Endothelial cell of umbilical vein (primary cell): ENCODE measurements at regions not wholly inside any gene's neighbourhood (a gene's known extent, or its start where the extent isn't known, plus 50 kb on each side); places are given as distances from the start of the nearest gene placed in this dataset.

Source experiments
- BruUV-seq: library from RNA; stranded (reverse); fragments of 400-500 nt; replicated peaks from 2 replicates; lab custom pipeline; 2021; lab: Mats Ljungman, UMichigan
- CTCF ChIA-PET: fragments of 300-600, 350-600 bp; sonication (Branson Sonifier 250); formaldehyde crosslinking; loops from one replicate; lab custom pipeline; 2021; ENCODE audit warnings: antibody characterized with exemption, inconsistent platforms; lab: Charles Lee
- POLR2A ChIA-PET: fragments of 300-600, 350-600 bp; sonication (Branson Sonifier 250); formaldehyde crosslinking; loops from one replicate; lab custom pipeline; 2021; ENCODE audit warnings: antibody characterized with exemption, inconsistent platforms; lab: Charles Lee
- DNase-seq: peaks from one replicate; pipeline ENCODE4 v3.0.0-alpha.2; 2011; ENCODE audit warnings: low read depth, low spot score
- FAIRE-seq: peaks from 2 replicates; lab custom pipeline; 2011; peaks lifted over from hg19 to GRCh38; lab: Jason Lieb, UNC
- H2AFZ ChIP-seq: 2 replicates; pipeline ENCODE4 v1.6.0; 2012; ENCODE audit warnings: low read depth, low read length, control low read depth, inconsistent platforms
- H3K27ac ChIP-seq: 2 replicates; pipeline ENCODE4 v1.5.1; 2011; ENCODE audit warnings: low read depth, mild to moderate bottlenecking, control low read depth, low read length, moderate library complexity; ENCODE audit not compliant: insufficient read depth
- H3K27me3 ChIP-seq, 2 experiments: 2 replicates each; pipeline versions ENCODE4 v1.6.0 to v1.6.1; 2011; ENCODE audit warnings: low read length in 2 of 2, mixed read lengths in 1 of 2; ENCODE audit not compliant: control insufficient read depth in 2 of 2, insufficient read depth in 2 of 2
- H3K36me3 ChIP-seq, 2 experiments: 2 replicates in 1 of 2; 3 replicates in 1 of 2; pipeline ENCODE4 v1.5.1; 2011; ENCODE audit warnings: low read length in 2 of 2, mild to moderate bottlenecking in 1 of 2, moderate library complexity in 1 of 2; ENCODE audit not compliant: control insufficient read depth in 2 of 2, insufficient read depth in 2 of 2; ENCODE audit errors: extremely low read depth in 1 of 2
- H3K4me1 ChIP-seq: 3 replicates; pipeline ENCODE4 v1.5.1; 2011; ENCODE audit warnings: mild to moderate bottlenecking, low read length; ENCODE audit not compliant: control insufficient read depth, insufficient read depth; ENCODE audit errors: extremely low read depth
- H3K4me2 ChIP-seq: 2 replicates; pipeline ENCODE4 v1.6.1; 2011; ENCODE audit warnings: low read length, control low read depth, mixed read lengths; ENCODE audit not compliant: insufficient read depth
- H3K4me3 ChIP-seq, 3 experiments: fragments of 200-600 bp in 1 of 3; sonication (generic), shearing (Covaris generic) in 1 of 3; replicated peaks in 1 of 3; 2 replicates each; pipeline ENCODE4 v1.5.1; 2011 to 2016; ENCODE audit warnings: control low read depth in 3 of 3, low read length in 3 of 3, mild to moderate bottlenecking in 2 of 3, inconsistent platforms in 1 of 3, low read depth in 1 of 3, moderate library complexity in 1 of 3; ENCODE audit not compliant: insufficient read depth in 1 of 3
- H3K79me2 ChIP-seq: 2 replicates; pipeline ENCODE4 v1.6.0; 2012; ENCODE audit warnings: low read length, inconsistent platforms; ENCODE audit not compliant: control insufficient read depth, insufficient read depth
- H3K9ac ChIP-seq: replicated peaks from 2 replicates; pipeline ENCODE3; 2011; ENCODE audit warnings: low read length, control low read depth; ENCODE audit not compliant: insufficient read depth; ENCODE audit errors: extremely low read depth
- H3K9me1 ChIP-seq: replicated peaks from 3 replicates; pipeline ENCODE4 v1.6.0; 2011; ENCODE audit warnings: mild to moderate bottlenecking, low read length; ENCODE audit not compliant: control insufficient read depth, insufficient read depth; ENCODE audit errors: extremely low read depth
- H3K9me3 ChIP-seq: replicated peaks from 2 replicates; pipeline ENCODE4 v1.5.1; 2012; ENCODE audit warnings: low read length, inconsistent platforms; ENCODE audit not compliant: control insufficient read depth, insufficient read depth
- H4K20me1 ChIP-seq: replicated peaks from 2 replicates; pipeline ENCODE3; 2011; ENCODE audit warnings: mild to moderate bottlenecking, low read length; ENCODE audit not compliant: control insufficient read depth, insufficient read depth; ENCODE audit errors: extremely low read depth
- EZH2 ChIP-seq: IDR thresholded peaks from 2 replicates; pipeline ENCODE4 v1.6.1; 2012; ENCODE audit warnings: borderline replicate concordance, low read depth, mild to moderate bottlenecking, moderate library complexity, low read length, inconsistent platforms; ENCODE audit not compliant: severe bottlenecking
- FOS ChIP-seq: IDR thresholded peaks from 2 replicates; pipeline ENCODE4 v1.6.1; 2011; ENCODE audit warnings: mild to moderate bottlenecking, low read length, moderate library complexity, borderline replicate concordance; ENCODE audit not compliant: insufficient read depth
- GATA2 ChIP-seq: IDR thresholded peaks from 2 replicates; pipeline ENCODE4 v1.7.0; 2011; ENCODE audit warnings: low read depth, mild to moderate bottlenecking, moderate library complexity, mixed read lengths, low read length; ENCODE audit not compliant: insufficient read length, insufficient read depth
- JUN ChIP-seq: IDR thresholded peaks from 2 replicates; pipeline ENCODE4 v1.6.1; 2011; ENCODE audit warnings: borderline replicate concordance, low read depth; ENCODE audit not compliant: insufficient read length, insufficient read depth
- MYC ChIP-seq: IDR thresholded peaks from one replicate; pipeline ENCODE4 v1.6.1; 2011; ENCODE audit warnings: mild to moderate bottlenecking, low read depth, low read length
- POLR2A ChIP-seq: IDR thresholded peaks from 2 replicates; pipeline ENCODE4 v1.6.1; 2012; ENCODE audit warnings: low read depth, mild to moderate bottlenecking, control low read depth, low read length
- POLR2AphosphoS5 ChIP-seq: IDR thresholded peaks from 2 replicates; pipeline ENCODE4 v1.6.1; 2012; ENCODE audit warnings: low read depth, mild to moderate bottlenecking, control low read depth, low read length, moderate library complexity; ENCODE audit not compliant: insufficient read depth
- dilution Hi-C: fragments of 300-500 bp; cut with MboI; formaldehyde crosslinking; loops from one replicate; pipeline ENCODE4 v1.15.0; 2019; ENCODE audit warnings: low sequenced_read_pairs; ENCODE audit not compliant: extremely low pct_ligation_motif_present
- intact Hi-C: fragments of 100-400 bp; cut with micrococcal nuclease; formaldehyde crosslinking; loops from one replicate; pipeline ENCODE4 v1.10.0; 2022
- TF ChIP-seq, protein P1 (sequence below), 2 donors: IDR thresholded peaks; 1 replicate in 1 of 2; 2 replicates in 1 of 2; pipeline ENCODE4 v1.5.1; 2011; ENCODE audit warnings: low read length in 2 of 2, mild to moderate bottlenecking in 2 of 2, moderate library complexity in 2 of 2, control low read depth in 1 of 2, inconsistent platforms in 1 of 2, low read depth in 1 of 2; ENCODE audit not compliant: insufficient read depth in 1 of 2; ENCODE audit errors: extremely low read depth in 1 of 2
- TF ChIP-seq, protein P2 (sequence below): IDR thresholded peaks from 2 replicates; pipeline ENCODE4 v1.6.1; 2011; ENCODE audit not compliant: insufficient read depth, insufficient read length

DNA sequence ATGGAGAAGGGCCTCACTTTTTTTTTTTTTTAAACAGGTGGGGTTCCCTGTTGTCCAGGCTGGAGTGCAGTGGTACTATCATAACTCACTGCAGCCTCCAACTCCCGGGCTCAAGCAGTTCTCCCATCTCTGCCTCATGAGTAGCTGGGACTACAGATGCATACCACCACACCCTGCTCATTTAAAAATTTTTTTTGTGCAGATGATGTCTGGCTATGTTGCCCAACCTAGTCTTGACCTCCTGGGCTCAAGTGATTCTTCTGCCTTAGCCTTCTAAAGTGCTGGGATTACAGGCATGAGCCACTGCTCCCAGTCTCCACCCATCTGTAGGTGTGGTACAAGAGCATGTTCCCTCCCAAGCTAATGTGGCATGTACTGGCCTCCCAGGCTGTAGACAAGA, 380.6 kb upstream of the AMELY start:
- intact Hi-C loops (no loop called here), dilution Hi-C loops (no loop called here)
- Histone ChIP-seq H3K79me2 (peaks cover 87% of the 10 kb centered on the region), H3K36me3 (no peaks in the 10 kb centered on the region), H3K27ac (no peak overlapping the region), H3K4me3 (no peak overlapping the region), H3K9ac (no peak overlapping the region), H2AFZ (no peak overlapping the region), H3K9me3 (no peaks in the 10 kb centered on the region), H3K4me1 (peaks cover 2% of the 10 kb centered on the region), H3K9me1 (no peaks in the 10 kb centered on the region), H3K27me3 (no peaks in the 10 kb centered on the region), H4K20me1 (no peaks in the 10 kb centered on the region), H3K4me2 (no peak overlapping the region)
- ChIA-PET CTCF (interaction anchor here (0.6 kb wide), 1 partner anchor 20 kb away, joined by 3 read pairs; no protein-coding TSS in a partner anchor), POLR2A (no interaction called here)
- TF ChIP-seq FOS (no peak), MYC (no peak), POLR2AphosphoS5 (no peak), GATA2 (no peak), POLR2A (no peak), EZH2 (no peak), JUN (no peak)
- TF ChIP-seq, protein P1, sequence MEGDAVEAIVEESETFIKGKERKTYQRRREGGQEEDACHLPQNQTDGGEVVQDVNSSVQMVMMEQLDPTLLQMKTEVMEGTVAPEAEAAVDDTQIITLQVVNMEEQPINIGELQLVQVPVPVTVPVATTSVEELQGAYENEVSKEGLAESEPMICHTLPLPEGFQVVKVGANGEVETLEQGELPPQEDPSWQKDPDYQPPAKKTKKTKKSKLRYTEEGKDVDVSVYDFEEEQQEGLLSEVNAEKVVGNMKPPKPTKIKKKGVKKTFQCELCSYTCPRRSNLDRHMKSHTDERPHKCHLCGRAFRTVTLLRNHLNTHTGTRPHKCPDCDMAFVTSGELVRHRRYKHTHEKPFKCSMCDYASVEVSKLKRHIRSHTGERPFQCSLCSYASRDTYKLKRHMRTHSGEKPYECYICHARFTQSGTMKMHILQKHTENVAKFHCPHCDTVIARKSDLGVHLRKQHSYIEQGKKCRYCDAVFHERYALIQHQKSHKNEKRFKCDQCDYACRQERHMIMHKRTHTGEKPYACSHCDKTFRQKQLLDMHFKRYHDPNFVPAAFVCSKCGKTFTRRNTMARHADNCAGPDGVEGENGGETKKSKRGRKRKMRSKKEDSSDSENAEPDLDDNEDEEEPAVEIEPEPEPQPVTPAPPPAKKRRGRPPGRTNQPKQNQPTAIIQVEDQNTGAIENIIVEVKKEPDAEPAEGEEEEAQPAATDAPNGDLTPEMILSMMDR (IDR thresholded peaks at IDR 0.05; ENCODE audit: extremely low read depth in 1 of 2, insufficient read depth in 1 of 2, low read depth in 1 of 2, low read length in 2 of 2) = no peak
- TF ChIP-seq, protein P2, sequence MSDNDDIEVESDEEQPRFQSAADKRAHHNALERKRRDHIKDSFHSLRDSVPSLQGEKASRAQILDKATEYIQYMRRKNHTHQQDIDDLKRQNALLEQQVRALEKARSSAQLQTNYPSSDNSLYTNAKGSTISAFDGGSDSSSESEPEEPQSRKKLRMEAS = no peak
- FAIRE-seq = no peak
- no TSS peak for BruUV-seq
- DNase-seq = no peak
